Neural progenitor cell (in vitro differentiated cells): ENCODE measurements at regions not wholly inside any gene's neighbourhood (a gene's known extent, or its start where the extent isn't known, plus 50 kb on each side); places are given as distances from the start of the nearest gene placed in this dataset.
"Not testable (repeated sequence)": the region's sequence is repeated elsewhere in the genome, so short reads cannot be mapped to it uniquely, and the experiment has no call there.

Experiments used
- DNase-seq: peaks from one replicate; pipeline ENCODE4 v3.0.0-alpha.2; 2016; ENCODE audit warnings: low spot score
- H2AFZ ChIP-seq: fragments of 200-600 bp; sonication (generic); replicated peaks from 2 replicates; pipeline ENCODE4 v1.6.1; 2016; ENCODE audit warnings: antibody characterized with exemption
- H3F3A ChIP-seq: fragments of 200-600 bp; sonication (generic); 2 replicates; pipeline ENCODE4 v1.6.1; 2016; ENCODE audit warnings: antibody characterized with exemption, low read depth
- H3K27ac ChIP-seq: fragments of 200-600 bp; sonication (generic); 2 replicates; pipeline ENCODE4 v1.5.1; 2016; ENCODE audit warnings: mild to moderate bottlenecking
- H3K27me3 ChIP-seq: fragments of 200-600 bp; sonication (generic); 2 replicates; pipeline ENCODE4 v1.6.1; 2016; ENCODE audit warnings: mild to moderate bottlenecking, moderate library complexity
- H3K36me3 ChIP-seq: fragments of 200-600 bp; sonication (generic); 2 replicates; pipeline ENCODE4 v1.5.1; 2016
- H3K4me1 ChIP-seq: fragments of 200-600 bp; sonication (generic); 2 replicates; pipeline ENCODE4 v1.6.1; 2016; ENCODE audit warnings: mixed run types
- H3K4me2 ChIP-seq: fragments of 200-600 bp; sonication (generic); 2 replicates; pipeline ENCODE4 v1.6.1; 2016
- H3K4me3 ChIP-seq: fragments of 200-600 bp; sonication (generic); 2 replicates; pipeline ENCODE4 v1.5.1; 2016
- H3K79me2 ChIP-seq: fragments of 200-600 bp; sonication (generic); 2 replicates; pipeline ENCODE4 v1.6.1; 2016; ENCODE audit warnings: low read depth
- H3K9ac ChIP-seq: fragments of 200-600 bp; sonication (generic); 2 replicates; pipeline ENCODE4 v1.6.1; 2016
- H3K9me3 ChIP-seq: fragments of 200-600 bp; sonication (generic); 2 replicates; pipeline ENCODE4 v1.5.1; 2016; ENCODE audit warnings: low read depth
- H4K20me1 ChIP-seq: fragments of 200-600 bp; sonication (generic); 2 replicates; pipeline ENCODE4 v1.6.1; 2016; ENCODE audit warnings: low read depth
- H3K27ac Mint-ChIP-seq: 3 replicates; pipeline ENCODE4 v1.8.0; 2021; ENCODE audit warnings: mixed read lengths
- H3K27me3 Mint-ChIP-seq: 2 replicates; pipeline ENCODE4 v1.8.0; 2022; ENCODE audit warnings: low read depth, mild to moderate bottlenecking, inconsistent platforms, moderate library complexity, mixed read lengths; ENCODE audit not compliant: insufficient read depth
- H3K36me3 Mint-ChIP-seq: 3 replicates; pipeline ENCODE4 v1.8.0; 2021; ENCODE audit warnings: mixed read lengths
- H3K4me1 Mint-ChIP-seq: 3 replicates; pipeline ENCODE4 v1.8.0; 2021; ENCODE audit warnings: mixed read lengths
- H3K4me3 Mint-ChIP-seq: 3 replicates; pipeline ENCODE4 v1.8.0; 2021; ENCODE audit warnings: mild to moderate bottlenecking, moderate library complexity, mixed read lengths
- H3K9me3 Mint-ChIP-seq: 3 replicates; pipeline ENCODE4 v1.8.0; 2020; ENCODE audit warnings: mixed read lengths
- EZH2 ChIP-seq: fragments of 200-600 bp; sonication (generic); IDR thresholded peaks from 2 replicates; pipeline ENCODE4 v1.6.1; 2017; ENCODE audit warnings: antibody characterized with exemption, mild to moderate bottlenecking, moderate library complexity
- EZH2phosphoT487 ChIP-seq: fragments of 200-600 bp; sonication (generic); IDR thresholded peaks from 2 replicates; pipeline ENCODE4 v1.6.1; 2017; ENCODE audit warnings: antibody characterized with exemption
- TF ChIP-seq, protein P1 (sequence below): fragments of 200-600 bp; sonication (generic); IDR thresholded peaks from 2 replicates; pipeline ENCODE4 v1.5.1; 2017; ENCODE audit warnings: antibody characterized with exemption, mild to moderate bottlenecking

DNA sequence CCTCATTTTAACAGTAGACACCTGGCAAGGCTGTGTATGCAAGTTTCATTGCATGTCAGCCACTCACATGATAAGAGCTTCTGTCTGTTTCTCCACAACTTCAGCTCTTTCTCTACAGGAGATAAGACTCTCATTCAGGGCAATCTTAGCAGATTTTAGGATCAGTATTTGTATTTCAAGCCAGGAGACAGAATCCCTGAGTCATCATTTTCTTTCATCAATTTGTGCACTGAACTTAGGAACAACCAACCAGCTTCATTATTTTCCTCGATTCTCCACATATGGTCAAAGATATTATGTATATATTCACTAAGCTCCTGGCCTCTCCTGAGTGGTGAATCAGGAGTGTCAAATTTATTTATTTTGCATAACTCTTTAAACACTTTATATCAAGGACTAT is 181.8 kb upstream of the CCNH start:
- no peaks in the 10 kb centered on the region for H3F3A ChIP-seq
- no peak overlapping the region for H3K9ac ChIP-seq
- TF ChIP-seq, protein P1, sequence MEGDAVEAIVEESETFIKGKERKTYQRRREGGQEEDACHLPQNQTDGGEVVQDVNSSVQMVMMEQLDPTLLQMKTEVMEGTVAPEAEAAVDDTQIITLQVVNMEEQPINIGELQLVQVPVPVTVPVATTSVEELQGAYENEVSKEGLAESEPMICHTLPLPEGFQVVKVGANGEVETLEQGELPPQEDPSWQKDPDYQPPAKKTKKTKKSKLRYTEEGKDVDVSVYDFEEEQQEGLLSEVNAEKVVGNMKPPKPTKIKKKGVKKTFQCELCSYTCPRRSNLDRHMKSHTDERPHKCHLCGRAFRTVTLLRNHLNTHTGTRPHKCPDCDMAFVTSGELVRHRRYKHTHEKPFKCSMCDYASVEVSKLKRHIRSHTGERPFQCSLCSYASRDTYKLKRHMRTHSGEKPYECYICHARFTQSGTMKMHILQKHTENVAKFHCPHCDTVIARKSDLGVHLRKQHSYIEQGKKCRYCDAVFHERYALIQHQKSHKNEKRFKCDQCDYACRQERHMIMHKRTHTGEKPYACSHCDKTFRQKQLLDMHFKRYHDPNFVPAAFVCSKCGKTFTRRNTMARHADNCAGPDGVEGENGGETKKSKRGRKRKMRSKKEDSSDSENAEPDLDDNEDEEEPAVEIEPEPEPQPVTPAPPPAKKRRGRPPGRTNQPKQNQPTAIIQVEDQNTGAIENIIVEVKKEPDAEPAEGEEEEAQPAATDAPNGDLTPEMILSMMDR, result no peak
- TF ChIP-seq EZH2phosphoT487 (no peak), EZH2 (no peak)
- Mint-ChIP-seq H3K4me1 (no peaks in the 10 kb centered on the region), H3K27me3 (no peaks in the 10 kb centered on the region), H3K4me3 (no peak overlapping the region), H3K36me3 (no peaks in the 10 kb centered on the region), H3K9me3 (peaks cover 2% of the 10 kb centered on the region), H3K27ac (no peak overlapping the region)
- no peak overlapping the region for H2AFZ ChIP-seq
- no peak overlapping the region for H3K4me3 ChIP-seq
- no peak overlapping the region for H3K27ac ChIP-seq
- no peaks in the 10 kb centered on the region for H3K36me3 ChIP-seq
- no peak overlapping the region for H3K4me2 ChIP-seq
- H3K27me3 ChIP-seq, result no peaks in the 10 kb centered on the region
- H3K9me3 ChIP-seq, result no peaks in the 10 kb centered on the region
- H3K4me1 ChIP-seq, result no peaks in the 10 kb centered on the region
- no peaks in the 10 kb centered on the region for H4K20me1 ChIP-seq
- H3K79me2 ChIP-seq, result no peaks in the 10 kb centered on the region
- no peak for DNase-seq

DNA sequence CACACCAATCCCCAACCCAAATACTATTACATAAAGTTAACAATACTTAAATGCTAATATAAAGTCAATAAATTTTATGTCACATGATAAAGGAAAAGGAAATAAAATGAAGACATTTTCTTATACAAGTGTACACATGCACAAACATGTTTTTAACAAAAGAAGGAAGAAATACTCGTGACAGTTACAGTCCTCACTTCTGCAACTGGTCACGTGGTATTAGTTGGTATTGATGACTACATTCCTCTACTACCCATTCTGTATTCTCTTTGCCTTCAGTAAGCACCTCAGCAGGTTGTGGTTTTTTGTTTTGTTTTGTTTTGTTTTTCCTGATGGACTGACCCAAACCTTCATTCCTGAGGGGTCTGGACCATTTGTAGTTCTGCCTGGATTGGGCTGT is 176.9 kb upstream of the CCNH start:
- H3K27me3 Mint-ChIP-seq, result peaks cover 2% of the 10 kb centered on the region
- no peak overlapping the region for H3K27ac Mint-ChIP-seq
- DNase-seq, result no peak
- Histone ChIP-seq H3K4me3 (no peak overlapping the region), H3F3A (no peaks in the 10 kb centered on the region), H2AFZ (no peak overlapping the region), H3K4me2 (no peak overlapping the region), H3K27ac (no peak overlapping the region), H3K4me1 (peaks cover 9% of the 10 kb centered on the region), H3K79me2 (no peaks in the 10 kb centered on the region), H3K9ac (no peak overlapping the region), H4K20me1 (no peaks in the 10 kb centered on the region), H3K36me3 (no peaks in the 10 kb centered on the region), H3K27me3 (no peaks in the 10 kb centered on the region), H3K9me3 (no peaks in the 10 kb centered on the region)
- no peaks in the 10 kb centered on the region for H3K4me1 Mint-ChIP-seq
- no peaks in the 10 kb centered on the region for H3K36me3 Mint-ChIP-seq
- no peaks in the 10 kb centered on the region for H3K9me3 Mint-ChIP-seq
- no peak for TF ChIP-seq EZH2phosphoT487
- TF ChIP-seq EZH2, result no peak
- TF ChIP-seq, protein P1, result no peak
- no peak overlapping the region for H3K4me3 Mint-ChIP-seq

DNA sequence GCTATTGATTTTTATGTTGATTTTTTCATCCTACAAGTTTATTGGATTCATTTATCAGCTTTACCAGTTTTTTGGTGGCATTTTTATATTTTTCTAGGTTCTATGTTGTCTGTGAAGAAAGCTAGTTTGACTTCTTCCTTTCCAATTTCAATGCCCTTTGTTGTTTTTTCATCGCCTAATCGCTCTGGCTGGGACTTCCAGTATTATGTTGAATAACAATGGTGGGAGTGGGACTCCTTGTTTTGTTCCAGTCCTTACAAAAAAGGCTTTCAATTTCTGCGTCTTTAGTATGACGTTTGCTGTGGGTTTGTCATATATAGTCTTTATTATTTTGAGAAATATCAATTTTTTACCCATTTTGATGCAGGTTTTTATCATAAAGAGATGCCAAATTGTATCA is 175.6 kb upstream of the CCNH start:
- Mint-ChIP-seq H3K9me3 (no peaks in the 10 kb centered on the region), H3K27ac (no peak overlapping the region), H3K4me1 (no peaks in the 10 kb centered on the region), H3K27me3 (peaks cover 4% of the 10 kb centered on the region), H3K4me3 (no peak overlapping the region), H3K36me3 (no peaks in the 10 kb centered on the region)
- DNase-seq, result peak; percentile 24
- H3K79me2 ChIP-seq, result no peaks in the 10 kb centered on the region
- H3K27me3 ChIP-seq, result no peaks in the 10 kb centered on the region
- no peaks in the 10 kb centered on the region for H3K9me3 ChIP-seq
- H4K20me1 ChIP-seq, result no peaks in the 10 kb centered on the region
- peaks cover 9% of the 10 kb centered on the region for H3K4me1 ChIP-seq
- TF ChIP-seq EZH2, result no peak
- no peak for TF ChIP-seq EZH2phosphoT487
- TF ChIP-seq, protein P1, result no peak
- H3K4me3 ChIP-seq, result no peak overlapping the region
- no peak overlapping the region for H3K9ac ChIP-seq
- H3K4me2 ChIP-seq, result no peak overlapping the region
- H3F3A ChIP-seq, result no peaks in the 10 kb centered on the region
- no peak overlapping the region for H2AFZ ChIP-seq
- no peaks in the 10 kb centered on the region for H3K36me3 ChIP-seq
- H3K27ac ChIP-seq, result no peak overlapping the region

DNA sequence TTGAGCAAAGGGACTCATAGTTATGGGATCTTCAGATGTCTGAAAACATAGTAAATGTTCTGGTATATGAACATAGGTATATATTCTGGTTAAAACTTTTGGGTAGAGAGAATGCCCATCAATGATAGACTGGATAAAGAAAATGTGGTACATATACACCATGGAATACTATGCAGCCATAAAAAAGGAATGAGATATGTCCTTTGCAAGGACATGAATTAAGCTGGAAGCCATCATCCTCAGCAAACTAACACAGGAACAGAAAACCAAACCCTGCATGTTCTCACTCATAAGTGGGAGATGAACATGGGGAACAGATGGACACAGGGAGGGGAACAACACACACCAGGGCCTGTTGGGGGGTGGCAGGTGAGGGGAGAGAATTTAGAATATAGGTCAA is 171.0 kb upstream of the CCNH start:
- H3K36me3 ChIP-seq, H4K20me1 ChIP-seq, H3K9me3 ChIP-seq, H3K79me2 ChIP-seq, H3K9me3 Mint-ChIP-seq, DNase-seq, H3K4me2 ChIP-seq, H3K4me3 Mint-ChIP-seq, H3K4me1 ChIP-seq, H3K9ac ChIP-seq, H2AFZ ChIP-seq, H3K4me1 Mint-ChIP-seq, H3K27ac ChIP-seq, H3K36me3 Mint-ChIP-seq, H3K4me3 ChIP-seq, H3K27ac Mint-ChIP-seq, H3K27me3 ChIP-seq, H3F3A ChIP-seq, H3K27me3 Mint-ChIP-seq: not testable (repeated sequence)
